ENCODE measurements at regions not wholly inside any gene's neighbourhood (a gene's known extent, or its start where the extent isn't known, plus 50 kb on each side); places are given as distances from the start of the nearest gene placed in this dataset.

DNA sequence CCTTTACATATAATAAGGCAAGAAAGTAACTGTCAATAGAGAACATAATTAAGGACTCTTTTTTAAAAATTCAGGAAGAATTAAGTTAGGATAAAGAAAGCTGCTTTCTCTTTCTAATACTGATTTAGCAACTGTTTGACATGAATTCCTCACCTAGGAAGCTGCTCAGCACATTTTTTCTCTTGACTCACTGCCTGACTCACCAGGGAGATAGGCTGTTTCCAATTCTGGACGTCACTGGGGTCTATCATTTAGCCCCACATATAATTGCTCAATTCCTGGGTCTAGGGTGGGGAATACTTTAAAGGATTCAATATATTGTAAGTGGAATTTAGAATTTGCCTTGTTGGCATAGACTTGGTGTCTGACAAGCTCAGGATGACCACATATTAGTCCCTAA, 50.8 kb upstream of the UGP2 start:
- no peak overlapping the region for H3K27ac ChIP-seq
- peak overlapping the region in 1 of 11 experiments; percentile 28; a peak in 1 of 22 replicates for H3K4me2 ChIP-seq
- TF ChIP-seq Cebpa-rat (IDR thresholded peaks at IDR 0.05), result no peak
- H3K36me3 ChIP-seq, result no peaks in the 10 kb centered on the region
- no peak overlapping the region for H3K9ac ChIP-seq
- H3K4me1 ChIP-seq, result peaks cover 0 to 9% (median 0%) of the 10 kb centered on the region in 10 experiments; a peak in 1 of 20 replicates
- no peak overlapping the region for H3K4me3 ChIP-seq
- H4K20me1 ChIP-seq, result no peaks in the 10 kb centered on the region
- no peaks in the 10 kb centered on the region for H3K27me3 ChIP-seq
- peaks cover 0 to 7% (median 0%) of the 10 kb centered on the region in 11 experiments; a peak in 1 of 22 replicates for H3K9me3 ChIP-seq (replicated peaks in 1 of 11)

DNA sequence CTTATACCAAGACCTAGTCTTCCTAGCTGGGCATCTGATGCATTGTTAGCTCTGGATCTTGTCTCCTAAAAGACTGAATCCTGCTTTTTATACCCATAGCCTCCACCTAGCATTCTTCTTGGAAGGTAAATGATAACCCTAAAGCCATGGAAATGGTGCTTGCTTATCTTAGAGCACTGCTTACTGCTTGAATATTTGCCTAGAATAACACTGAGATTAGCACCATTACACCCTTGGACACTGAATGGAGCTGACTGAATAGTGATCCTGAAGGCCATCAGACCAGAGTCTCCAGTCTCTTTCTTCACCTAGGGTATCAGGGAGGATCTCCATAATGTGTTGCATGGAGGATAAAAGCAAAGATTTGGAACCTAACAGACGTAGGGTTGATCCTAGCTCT, 50.3 kb upstream of the UGP2 start:
- Histone ChIP-seq H3K4me3 (no peak overlapping the region), H3K27me3 (no peaks in the 10 kb centered on the region), H3K4me2 (no peak overlapping the region), H3K27ac (no peak overlapping the region), H3K4me1 (peaks cover 0 to 9% (median 0%) of the 10 kb centered on the region in 10 experiments; a peak in 1 of 20 replicates), H3K9me3 (replicated peaks in 1 of 11) (peaks cover 0 to 7% (median 0%) of the 10 kb centered on the region in 11 experiments; a peak in 1 of 22 replicates), H4K20me1 (no peaks in the 10 kb centered on the region), H3K9ac (no peak overlapping the region), H3K36me3 (no peaks in the 10 kb centered on the region)
- TF ChIP-seq Cebpa-rat (IDR thresholded peaks at IDR 0.05), result no peak
